ENCODE measurements at regions not wholly inside any gene's neighbourhood (a gene's known extent, or its start where the extent isn't known, plus 50 kb on each side); places are given as distances from the start of the nearest gene placed in this dataset.

- BruUV-seq (replicated peaks): no TSS peak
- no peak for TF ChIP-seq EGR1 (IDR thresholded peaks at IDR 0.05; ENCODE audit: low read depth)
- no peak for TF ChIP-seq CEBPB (IDR thresholded peaks at IDR 0.05; ENCODE audit: low read depth)
- TF ChIP-seq EZH2phosphoT487 (IDR thresholded peaks at IDR 0.05; ENCODE audit: borderline replicate concordance): no peak
- TF ChIP-seq CBX3 (IDR thresholded peaks at IDR 0.05; ENCODE audit: low read depth): no peak
- TF ChIP-seq ZNF274 (IDR thresholded peaks at IDR 0.05; ENCODE audit: low read depth, low read length): no peak
- no peak for TF ChIP-seq REST (IDR thresholded peaks at IDR 0.05; ENCODE audit: low read depth)
- peak; percentile 34; the same call in 1 of the 2 replicates for TF ChIP-seq RAD21 (IDR thresholded peaks at IDR 0.05; ENCODE audit: low read depth)
- TF ChIP-seq CTCF (IDR thresholded peaks at IDR 0.05 in 2 of 3, conservative IDR thresholded peaks at IDR 0.05 in 1 of 3; ENCODE audit: borderline replicate concordance in 1 of 3, insufficient read depth in 1 of 3, low read depth in 2 of 3, low read length in 2 of 3): peak; percentile 6 to 22 (median 22); a peak in 3 of 6 replicates
- TF ChIP-seq ZFX (IDR thresholded peaks at IDR 0.05): no peak
- TF ChIP-seq POLR2A (IDR thresholded peaks at IDR 0.05; ENCODE audit: borderline replicate concordance, extremely low read depth, insufficient read depth, insufficient read length): no peak
- no peak for TF ChIP-seq SP1 (IDR thresholded peaks at IDR 0.05; ENCODE audit: low read depth)
- TF ChIP-seq YY1 (IDR thresholded peaks at IDR 0.05; ENCODE audit: extremely low read depth, insufficient replicate concordance, low read depth, low read length): no peak
- Histone ChIP-seq H3K27ac (ENCODE audit: low read depth, low read length) (no peak overlapping the region), H3K27me3 (ENCODE audit: insufficient read depth, low read length) (no peaks in the 10 kb centered on the region), H3K9ac (ENCODE audit: low read length) (no peak overlapping the region), H3K4me3 (replicated peaks in 1 of 2; ENCODE audit: low read depth in 1 of 2, low read length in 2 of 2) (no peak overlapping the region), H2AFZ (ENCODE audit: low read depth, low read length, poor library complexity, severe bottlenecking) (no peak overlapping the region), H3K9me2 (ENCODE audit: insufficient read depth) (0 out of 2 replicates have a peak, but pooled peaks cover 4% of the 10 kb centered on the region), H3K4me2 (ENCODE audit: low read length) (no peak overlapping the region), H4K20me1 (ENCODE audit: insufficient read depth) (no peaks in the 10 kb centered on the region), H3K4me1 (ENCODE audit: control insufficient read depth in 1 of 2, insufficient read depth in 2 of 2, low read length in 2 of 2) (no peaks in the 10 kb centered on the region), H3K79me2 (ENCODE audit: insufficient read depth, low read length) (no peaks in the 10 kb centered on the region), H3K36me3 (ENCODE audit: control insufficient read depth in 1 of 2, insufficient read depth in 2 of 2, low read length in 2 of 2) (no peaks in the 10 kb centered on the region), H3K9me3 (ENCODE audit: control insufficient read depth in 1 of 2, insufficient read depth in 1 of 2, low read depth in 1 of 2, low read length in 2 of 2) (no peaks in the 10 kb centered on the region)
- CTCF ChIA-PET: no interaction called here
- RAD21 ChIA-PET (ENCODE audit: low non-redundant PET in 1 of 2, low total read pairs in 2 of 2, uncharacterized antibody in 2 of 2, unreplicated experiment in 2 of 2): interaction anchor here in 1 of 2 experiments (0.5 kb wide), 1 partner anchor 1389 kb away, joined by 3 read pairs; no protein-coding TSS in a partner anchor
- DNase-seq (ENCODE audit: low read depth, low spot score) (peak; percentile 0), ATAC-seq (peak; percentile 55; the same call in 1 of the 2 replicates)
- intact Hi-C loops (cut with micrococcal nuclease): loop anchor here (10.0 kb wide), 1 partner anchor 568 kb away; no protein-coding TSS in a partner anchor
- POLR2A ChIA-PET: no interaction called here
These were observed 1455.9 kb downstream of the SI start for GRCh38 chr3:163622384-163622783.

Data from HCT116 (cell line).